ENCODE measurements at regions not wholly inside any gene's neighbourhood (a gene's known extent, or its start where the extent isn't known, plus 50 kb on each side); places are given as distances from the start of the nearest gene placed in this dataset.
A peak's percentile ranks its signal among the peaks of the same experiment; 100 is the strongest.

- H3K4me3 ChIP-seq (ENCODE audit: low read length): no peak overlapping the region
- DNase-seq (ENCODE audit: low read depth): peak; percentile 62
- TF ChIP-seq CTCF (IDR thresholded peaks at IDR 0.05; ENCODE audit: insufficient read depth, low read depth, low read length, missing control alignments): peak; percentile 59
These were observed 64.0 kb upstream of the DGKG start for GRCh38 chr3:186425788-186426730.

GRCh38 chr3:186421946-186422345, 59.9 kb upstream of the DGKG start:
- no peak for TF ChIP-seq CTCF (IDR thresholded peaks at IDR 0.05; ENCODE audit: insufficient read depth, low read depth, low read length, missing control alignments)
- DNase-seq (ENCODE audit: low read depth): peak; percentile 55
- no peak overlapping the region for H3K4me3 ChIP-seq (ENCODE audit: low read length)

- TF ChIP-seq CTCF (IDR thresholded peaks at IDR 0.05; ENCODE audit: insufficient read depth, low read depth, low read length, missing control alignments): no peak
- DNase-seq (ENCODE audit: low read depth): no peak
- no peak overlapping the region for H3K4me3 ChIP-seq (ENCODE audit: low read length)
These were observed 56.7 kb upstream of the DGKG start for GRCh38 chr3:186418671-186419145.

GRCh38 chr3:186417791-186418190, 55.8 kb upstream of the DGKG start:
- TF ChIP-seq CTCF (IDR thresholded peaks at IDR 0.05; ENCODE audit: insufficient read depth, low read depth, low read length, missing control alignments): no peak
- peak; percentile 90 for DNase-seq (ENCODE audit: low read depth)
- H3K4me3 ChIP-seq (ENCODE audit: low read length): no peak overlapping the region

GRCh38 chr3:186414735-186415419, 52.8 kb upstream of the DGKG start:
- DNase-seq (ENCODE audit: low read depth): peak; percentile 77
- no peak overlapping the region for H3K4me3 ChIP-seq (ENCODE audit: low read length)
- no peak for TF ChIP-seq CTCF (IDR thresholded peaks at IDR 0.05; ENCODE audit: insufficient read depth, low read depth, low read length, missing control alignments)

- DNase-seq (ENCODE audit: low read depth): peak; percentile 21
- no peak overlapping the region for H3K4me3 ChIP-seq (ENCODE audit: low read length)
- no peak for TF ChIP-seq CTCF (IDR thresholded peaks at IDR 0.05; ENCODE audit: insufficient read depth, low read depth, low read length, missing control alignments)
These were observed 51.8 kb upstream of the DGKG start for GRCh38 chr3:186413615-186414415.

Data from epithelial cell of esophagus (primary cell).